GM12892 (cell line): ENCODE measurements at regions not wholly inside any gene's neighbourhood (a gene's known extent, or its start where the extent isn't known, plus 50 kb on each side); places are given as distances from the start of the nearest gene placed in this dataset.

Experiments used
- POLR2A ChIP-seq: IDR thresholded peaks from 2 replicates; pipeline ENCODE4 v1.6.1; 2011; ENCODE audit warnings: low read depth, low read length, control low read depth
- POLR2AphosphoS5 ChIP-seq: IDR thresholded peaks from 2 replicates; pipeline ENCODE4 v1.6.1; 2011; ENCODE audit warnings: low read depth, low read length, control low read depth
- TAF1 ChIP-seq: IDR thresholded peaks from 2 replicates; pipeline ENCODE4 v1.6.1; 2011; ENCODE audit warnings: low read depth, mild to moderate bottlenecking, control low read depth, low read length, borderline replicate concordance

DNA sequence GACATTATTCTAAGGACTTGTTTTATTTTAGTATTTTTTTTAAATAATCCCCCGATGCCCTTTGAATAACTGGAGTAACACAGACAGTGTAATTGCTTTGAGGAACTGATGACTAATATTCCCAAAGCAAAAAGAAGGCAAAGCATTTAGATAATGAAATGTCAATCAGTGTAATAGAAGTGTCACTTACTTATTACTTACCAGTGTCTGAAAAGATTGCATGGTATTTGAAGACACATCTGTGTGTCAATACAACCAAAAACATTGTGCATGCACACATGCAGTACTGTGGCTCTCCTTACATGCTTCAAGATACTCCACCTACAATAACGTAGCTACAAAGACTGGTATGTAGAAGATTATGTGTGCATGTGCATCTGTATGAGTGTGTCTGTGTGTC lies 264.0 kb upstream of the ANO5 start:
- TF ChIP-seq TAF1 (no peak), POLR2A (no peak), POLR2AphosphoS5 (no peak)
